Hepatocyte (in vitro differentiated cells): ENCODE measurements at regions not wholly inside any gene's neighbourhood (a gene's known extent, or its start where the extent isn't known, plus 50 kb on each side); places are given as distances from the start of the nearest gene placed in this dataset.

Source experiments
- EZH2phosphoT487 ChIP-seq: fragments of 200-600 bp; sonication (generic); IDR thresholded peaks from one replicate; pipeline ENCODE4 v1.6.1; 2018; ENCODE audit warnings: antibody characterized with exemption, mild to moderate bottlenecking, low read depth, moderate library complexity; ENCODE audit not compliant: unreplicated experiment, severe bottlenecking
- TF ChIP-seq, protein P1 (sequence below): fragments of 200-600 bp; sonication (generic); IDR thresholded peaks from 2 replicates; pipeline ENCODE4 v1.5.1; 2016; ENCODE audit warnings: antibody characterized with exemption, mild to moderate bottlenecking; ENCODE audit not compliant: poor library complexity

DNA sequence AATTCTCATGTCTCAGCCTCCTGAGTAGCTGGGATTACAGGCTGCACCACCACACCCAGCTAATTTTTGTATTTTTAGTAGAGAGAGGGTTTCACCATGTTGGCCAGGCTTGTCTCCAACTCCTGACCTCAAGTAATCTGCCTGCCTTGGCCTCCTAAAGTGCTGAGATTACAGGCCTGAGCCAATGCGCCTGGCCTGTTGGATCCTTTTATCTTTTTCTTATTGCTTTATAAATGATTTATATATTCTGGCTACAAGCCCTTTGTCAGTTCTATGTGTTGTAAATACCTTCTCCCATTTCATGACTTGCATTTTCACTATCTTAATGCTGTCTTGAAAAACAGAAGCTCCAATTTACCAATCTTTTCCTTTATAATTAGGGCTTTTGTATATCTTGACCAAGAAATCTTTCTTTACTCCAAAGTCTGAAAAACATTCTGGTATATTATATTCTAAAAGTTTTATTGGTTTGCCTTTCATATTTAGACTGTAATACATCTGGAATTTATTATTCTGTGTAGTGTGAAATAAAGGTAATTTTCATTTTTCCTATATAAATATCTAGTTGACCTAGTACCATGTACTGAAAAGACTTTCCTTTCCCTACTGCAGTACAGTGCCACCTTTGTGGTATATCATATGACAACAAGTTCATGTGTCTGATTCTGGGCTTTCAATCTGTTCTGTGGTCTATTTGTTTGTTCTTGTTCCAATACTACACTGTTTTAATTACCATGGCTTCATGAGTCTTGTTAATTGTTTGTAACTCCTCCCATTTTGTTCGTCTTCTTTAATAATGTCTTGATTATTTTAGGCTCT, 52.9 kb upstream of the RNU6-1 start:
- TF ChIP-seq, protein P1, sequence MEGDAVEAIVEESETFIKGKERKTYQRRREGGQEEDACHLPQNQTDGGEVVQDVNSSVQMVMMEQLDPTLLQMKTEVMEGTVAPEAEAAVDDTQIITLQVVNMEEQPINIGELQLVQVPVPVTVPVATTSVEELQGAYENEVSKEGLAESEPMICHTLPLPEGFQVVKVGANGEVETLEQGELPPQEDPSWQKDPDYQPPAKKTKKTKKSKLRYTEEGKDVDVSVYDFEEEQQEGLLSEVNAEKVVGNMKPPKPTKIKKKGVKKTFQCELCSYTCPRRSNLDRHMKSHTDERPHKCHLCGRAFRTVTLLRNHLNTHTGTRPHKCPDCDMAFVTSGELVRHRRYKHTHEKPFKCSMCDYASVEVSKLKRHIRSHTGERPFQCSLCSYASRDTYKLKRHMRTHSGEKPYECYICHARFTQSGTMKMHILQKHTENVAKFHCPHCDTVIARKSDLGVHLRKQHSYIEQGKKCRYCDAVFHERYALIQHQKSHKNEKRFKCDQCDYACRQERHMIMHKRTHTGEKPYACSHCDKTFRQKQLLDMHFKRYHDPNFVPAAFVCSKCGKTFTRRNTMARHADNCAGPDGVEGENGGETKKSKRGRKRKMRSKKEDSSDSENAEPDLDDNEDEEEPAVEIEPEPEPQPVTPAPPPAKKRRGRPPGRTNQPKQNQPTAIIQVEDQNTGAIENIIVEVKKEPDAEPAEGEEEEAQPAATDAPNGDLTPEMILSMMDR = no peak
- no peak for TF ChIP-seq EZH2phosphoT487
